GM23248 (cell line): ENCODE measurements at regions not wholly inside any gene's neighbourhood (a gene's known extent, or its start where the extent isn't known, plus 50 kb on each side); places are given as distances from the start of the nearest gene placed in this dataset.

ENCODE experiments used
- DNase-seq: peaks from one replicate; pipeline ENCODE4 v3.0.0-alpha.2; 2015
- H2AFZ ChIP-seq: fragments of 200-600 bp; sonication (generic); 2 replicates; pipeline ENCODE4 v1.6.1; 2016; ENCODE audit warnings: antibody characterized with exemption
- H3F3A ChIP-seq: fragments of 200-600 bp; sonication (generic); 2 replicates; pipeline ENCODE4 v1.6.1; 2016; ENCODE audit warnings: mild to moderate bottlenecking, antibody characterized with exemption, mixed run types; ENCODE audit not compliant: insufficient read depth
- H3K27ac ChIP-seq: fragments of 200-600 bp; sonication (generic); 2 replicates; pipeline ENCODE4 v1.5.1; 2016; ENCODE audit warnings: mild to moderate bottlenecking
- H3K27me3 ChIP-seq: fragments of 200-600 bp; sonication (generic); replicated peaks from 2 replicates; pipeline ENCODE4 v1.6.1; 2016; ENCODE audit warnings: mild to moderate bottlenecking; ENCODE audit not compliant: insufficient read depth
- H3K36me3 ChIP-seq: fragments of 200-600 bp; sonication (generic); 2 replicates; pipeline ENCODE4 v1.6.1; 2016; ENCODE audit warnings: low read depth, mild to moderate bottlenecking
- H3K4me1 ChIP-seq: fragments of 200-600 bp; sonication (generic); 2 replicates; pipeline ENCODE4 v1.6.1; 2016; ENCODE audit warnings: mild to moderate bottlenecking; ENCODE audit not compliant: insufficient read depth
- H3K4me2 ChIP-seq: fragments of 200-600 bp; sonication (generic); one replicate; pipeline ENCODE4 v1.6.1; 2016; ENCODE audit warnings: mild to moderate bottlenecking; ENCODE audit not compliant: unreplicated experiment
- H3K4me3 ChIP-seq: fragments of 200-600 bp; sonication (generic); 2 replicates; pipeline ENCODE4 v1.5.1; 2016; ENCODE audit warnings: mild to moderate bottlenecking
- H3K79me2 ChIP-seq: fragments of 200-600 bp; sonication (generic); 2 replicates; pipeline ENCODE4 v1.6.1; 2016; ENCODE audit warnings: mild to moderate bottlenecking; ENCODE audit not compliant: insufficient read depth
- H3K9ac ChIP-seq: fragments of 200-600 bp; sonication (generic); 2 replicates; pipeline ENCODE4 v1.6.1; 2016; ENCODE audit warnings: mild to moderate bottlenecking
- H3K9me2 ChIP-seq: fragments of 200-600 bp; sonication (generic); 2 replicates; pipeline ENCODE4 v1.6.1; 2016; ENCODE audit warnings: mixed run types, mild to moderate bottlenecking, moderate library complexity; ENCODE audit not compliant: insufficient read depth
- H3K9me3 ChIP-seq: fragments of 200-600 bp; sonication (generic); one replicate; pipeline ENCODE4 v1.6.1; 2017; ENCODE audit warnings: low read depth
- H4K20me1 ChIP-seq: fragments of 200-600 bp; sonication (generic); 2 replicates; pipeline ENCODE4 v1.6.0; 2016; ENCODE audit not compliant: insufficient read depth
- EZH2 ChIP-seq: fragments of 200-600 bp; sonication (generic); IDR thresholded peaks from 2 replicates; pipeline ENCODE4 v1.6.1; 2018; ENCODE audit warnings: antibody characterized with exemption, mild to moderate bottlenecking; ENCODE audit not compliant: insufficient read depth, poor library complexity, severe bottlenecking
- EZH2phosphoT487 ChIP-seq: fragments of 200-600 bp; sonication (generic); IDR thresholded peaks from 2 replicates; pipeline ENCODE4 v1.6.1; 2018; ENCODE audit warnings: antibody characterized with exemption, moderate library complexity, mild to moderate bottlenecking, low read depth; ENCODE audit not compliant: insufficient read depth
- WGBS, 2 experiments: methylation state at CpG; one replicate each; pipeline ENCODE4 v1.1.6; 2015 to 2017; ENCODE audit warnings: low lambda C conversion rate in 2 of 2, low coverage in 1 of 2; ENCODE audit errors: missing lambda C conversion rate in 2 of 2; 5-methylcytosine and 5-hydroxymethylcytosine counted together
- in situ Hi-C: fragments of 300-500 bp; cut with MboI; formaldehyde crosslinking; loops from 2 replicates; pipeline ENCODE4 v1.15.0; 2020

DNA sequence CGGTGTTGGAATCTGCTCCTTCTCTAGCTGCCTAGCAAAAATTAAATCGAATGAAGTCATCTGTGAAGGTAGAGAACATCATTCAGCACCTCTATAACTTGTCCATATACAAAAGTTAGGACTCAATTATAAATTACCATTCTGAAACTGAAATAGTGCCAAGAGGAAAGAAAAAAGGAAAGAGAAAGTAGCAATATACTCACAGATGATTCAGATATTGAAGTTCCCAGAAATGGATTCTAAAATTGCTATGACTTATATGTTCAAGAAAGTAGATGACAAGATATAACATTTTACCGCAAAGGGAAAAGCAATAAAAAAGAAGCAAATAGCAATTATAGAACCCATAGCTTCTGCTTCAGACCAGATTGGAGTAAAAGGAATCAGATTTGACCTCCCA lies 333.6 kb upstream of the GYPC start:
- H3K4me1 ChIP-seq: no peaks in the 10 kb centered on the region
- no peak for DNase-seq
- H3F3A ChIP-seq: no peaks in the 10 kb centered on the region
- no peak overlapping the region for H3K9ac ChIP-seq
- H3K36me3 ChIP-seq: no peaks in the 10 kb centered on the region
- no peak overlapping the region for H2AFZ ChIP-seq
- TF ChIP-seq EZH2 (no peak), EZH2phosphoT487 (no peak)
- no peaks in the 10 kb centered on the region for H4K20me1 ChIP-seq
- H3K27me3 ChIP-seq: no peaks in the 10 kb centered on the region
- no peaks in the 10 kb centered on the region for H3K79me2 ChIP-seq
- WGBS, 2 experiments: 18 to 21% methylated on average over 3 of the region's 3 CpGs
- H3K9me3 ChIP-seq: no peaks in the 10 kb centered on the region
- H3K27ac ChIP-seq: no peak overlapping the region
- H3K4me2 ChIP-seq: no peak overlapping the region
- no peak overlapping the region for H3K4me3 ChIP-seq
- H3K9me2 ChIP-seq: no peaks in the 10 kb centered on the region
- in situ Hi-C loops: no loop called here

DNA sequence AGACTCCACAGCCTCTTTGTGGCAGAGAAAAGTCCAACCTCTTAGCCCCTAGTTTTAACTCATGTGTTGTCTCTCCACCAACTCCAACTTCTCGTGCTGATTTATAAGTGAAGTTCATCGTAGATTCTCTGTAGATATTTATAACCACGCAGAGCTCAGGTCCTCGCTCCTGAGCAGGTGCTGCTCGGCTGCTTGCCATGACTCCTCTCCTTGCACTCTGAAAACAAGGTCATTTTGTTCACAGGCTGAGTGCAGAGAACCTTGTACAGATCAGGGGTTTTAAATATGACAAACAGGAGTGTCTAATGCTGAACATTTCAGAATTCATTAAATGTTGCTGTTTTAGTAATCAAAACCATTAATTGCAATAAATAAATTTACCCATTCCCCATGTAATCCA lies 330.8 kb upstream of the GYPC start:
- H3K4me3 ChIP-seq: no peak overlapping the region
- no peaks in the 10 kb centered on the region for H3K36me3 ChIP-seq
- TF ChIP-seq EZH2: no peak
- no peak for TF ChIP-seq EZH2phosphoT487
- H3K9me2 ChIP-seq: no peaks in the 10 kb centered on the region
- H3F3A ChIP-seq: no peaks in the 10 kb centered on the region
- 6 to 16% methylated on average over 5 of the region's 5 CpGs for WGBS, 2 experiments
- no peaks in the 10 kb centered on the region for H3K4me1 ChIP-seq
- no peaks in the 10 kb centered on the region for H3K9me3 ChIP-seq
- H4K20me1 ChIP-seq: no peaks in the 10 kb centered on the region
- H2AFZ ChIP-seq: no peak overlapping the region
- no peak for DNase-seq
- no peak overlapping the region for H3K27ac ChIP-seq
- no peak overlapping the region for H3K4me2 ChIP-seq
- in situ Hi-C loops: no loop called here
- no peaks in the 10 kb centered on the region for H3K27me3 ChIP-seq
- H3K79me2 ChIP-seq: no peaks in the 10 kb centered on the region
- H3K9ac ChIP-seq: no peak overlapping the region

DNA sequence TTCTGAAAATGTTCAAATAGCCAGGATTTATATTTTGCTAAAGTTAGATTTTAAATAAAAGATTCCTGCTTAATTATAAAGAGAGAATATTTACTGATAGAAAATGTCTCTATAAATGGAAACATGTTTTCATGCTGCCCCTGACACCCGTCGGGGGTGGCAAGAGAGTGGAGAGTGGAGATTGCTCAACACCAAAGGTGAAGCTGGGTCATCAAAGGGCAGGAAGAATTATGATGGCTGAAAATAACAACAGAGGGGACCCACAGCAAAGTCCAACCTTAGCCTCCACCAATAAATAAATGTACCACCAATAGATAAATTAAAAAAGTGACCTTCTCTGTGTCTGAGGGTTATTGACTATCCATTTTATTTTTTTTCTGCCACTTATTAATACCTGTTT lies 326.8 kb upstream of the GYPC start:
- DNase-seq: no peak
- H3K9me3 ChIP-seq: no peaks in the 10 kb centered on the region
- no peak overlapping the region for H3K4me3 ChIP-seq
- H4K20me1 ChIP-seq: no peaks in the 10 kb centered on the region
- H3K27me3 ChIP-seq: no peaks in the 10 kb centered on the region
- 10 to 31% methylated on average over 2 of the region's 2 CpGs for WGBS, 2 experiments
- no peak overlapping the region for H2AFZ ChIP-seq
- no peaks in the 10 kb centered on the region for H3F3A ChIP-seq
- no peak for TF ChIP-seq EZH2phosphoT487
- no peak for TF ChIP-seq EZH2
- no peaks in the 10 kb centered on the region for H3K79me2 ChIP-seq
- no peaks in the 10 kb centered on the region for H3K4me1 ChIP-seq
- H3K9ac ChIP-seq: no peak overlapping the region
- no peaks in the 10 kb centered on the region for H3K9me2 ChIP-seq
- no peak overlapping the region for H3K27ac ChIP-seq
- no peak overlapping the region for H3K4me2 ChIP-seq
- H3K36me3 ChIP-seq: no peaks in the 10 kb centered on the region
- in situ Hi-C loops: no loop called here

DNA sequence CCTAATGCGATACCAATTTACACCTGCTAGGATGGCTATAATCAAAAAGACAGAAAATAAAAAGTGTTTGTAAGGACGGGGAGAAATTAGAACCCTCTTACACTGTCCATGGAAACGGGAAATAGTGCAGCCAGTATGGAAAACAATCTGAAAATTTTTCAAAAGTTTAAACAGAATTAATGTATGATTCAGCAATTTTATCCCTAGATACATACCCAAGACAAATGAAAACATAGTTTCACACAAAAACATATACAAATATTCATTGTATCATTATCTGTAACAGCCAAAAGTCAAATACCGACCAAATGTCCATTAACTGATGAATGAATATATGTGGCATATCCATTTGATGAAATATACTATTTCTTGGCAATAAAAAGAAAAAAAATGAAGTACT lies 313.5 kb upstream of the GYPC start:
- no peak overlapping the region for H3K9ac ChIP-seq
- no peaks in the 10 kb centered on the region for H3K9me3 ChIP-seq
- H3K27me3 ChIP-seq: no peaks in the 10 kb centered on the region
- H3F3A ChIP-seq: no peaks in the 10 kb centered on the region
- no peaks in the 10 kb centered on the region for H3K9me2 ChIP-seq
- H3K4me2 ChIP-seq: no peak overlapping the region
- TF ChIP-seq EZH2: no peak
- no peak for TF ChIP-seq EZH2phosphoT487
- no peak overlapping the region for H3K4me3 ChIP-seq
- no peak for DNase-seq
- no peak overlapping the region for H2AFZ ChIP-seq
- H4K20me1 ChIP-seq: no peaks in the 10 kb centered on the region
- no peaks in the 10 kb centered on the region; the same call in 1 of the 2 replicates for H3K36me3 ChIP-seq
- H3K27ac ChIP-seq: no peak overlapping the region
- 27 to 31% methylated on average over 4 of the region's 4 CpGs for WGBS, 2 experiments
- no peaks in the 10 kb centered on the region for H3K79me2 ChIP-seq
- H3K4me1 ChIP-seq: no peaks in the 10 kb centered on the region
- in situ Hi-C loops: no loop called here

DNA sequence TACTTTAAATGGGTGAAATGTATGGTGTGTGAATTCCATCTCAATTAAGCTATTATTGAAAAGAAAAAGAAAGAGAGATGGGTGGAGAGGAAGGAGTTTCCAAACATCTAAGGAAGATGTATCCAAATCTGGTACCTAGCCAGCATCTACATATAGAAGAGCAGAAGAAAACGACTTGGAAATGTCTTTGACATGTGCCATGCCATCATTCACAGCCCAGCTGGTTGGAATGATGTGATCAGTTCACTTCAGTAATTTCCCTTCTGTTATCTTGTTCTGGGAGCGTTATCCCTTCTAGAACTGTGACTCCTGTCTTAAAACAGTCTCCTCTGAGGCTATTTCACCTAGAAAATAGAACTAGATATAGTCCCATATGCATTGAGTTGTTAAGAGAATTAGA lies 312.8 kb upstream of the GYPC start:
- Histone ChIP-seq H3K4me2 (no peak overlapping the region), H2AFZ (no peak overlapping the region), H3K27me3 (no peaks in the 10 kb centered on the region), H4K20me1 (no peaks in the 10 kb centered on the region), H3K27ac (no peak overlapping the region), H3F3A (no peaks in the 10 kb centered on the region), H3K79me2 (no peaks in the 10 kb centered on the region), H3K4me1 (no peaks in the 10 kb centered on the region), H3K9me3 (no peaks in the 10 kb centered on the region), H3K9me2 (no peaks in the 10 kb centered on the region), H3K9ac (no peak overlapping the region), H3K36me3 (no peaks in the 10 kb centered on the region), H3K4me3 (no peak overlapping the region)
- in situ Hi-C loops: no loop called here
- no peak for DNase-seq
- TF ChIP-seq EZH2phosphoT487 (no peak), EZH2 (no peak)
- 0 to 9% methylated on average over 2 of the region's 2 CpGs for WGBS, 2 experiments
